IPS DF 4.7 (cell line): ENCODE measurements at regions not wholly inside any gene's neighbourhood (a gene's known extent, or its start where the extent isn't known, plus 50 kb on each side); places are given as distances from the start of the nearest gene placed in this dataset.

ENCODE experiments used
- DNase-seq: peaks from one replicate; pipeline ENCODE4 v3.0.0-alpha.2; 2013; ENCODE audit warnings: low spot score; ENCODE audit errors: extremely low read depth

GRCh38 chr5:142508591-142508990 is 177.3 kb downstream of the FGF1 start:
- DNase-seq: no peak

- no peak for DNase-seq
These were observed 178.1 kb downstream of the FGF1 start for GRCh38 chr5:142507531-142508372.

GRCh38 chr5:142506756-142507155 is 179.1 kb downstream of the FGF1 start:
- no peak for DNase-seq

GRCh38 chr5:142506046-142506445 is 179.8 kb downstream of the FGF1 start:
- DNase-seq: no peak

- no peak for DNase-seq
These were observed 177.1 kb upstream of the SPRY4 start for GRCh38 chr5:142501890-142502289.

- DNase-seq: no peak
These were observed 175.5 kb upstream of the SPRY4 start for GRCh38 chr5:142500227-142500905.

- DNase-seq: no peak
These were observed 174.9 kb upstream of the SPRY4 start for GRCh38 chr5:142499591-142500226.

- no peak for DNase-seq
These were observed 173.5 kb upstream of the SPRY4 start for GRCh38 chr5:142498298-142498697.

- no peak for DNase-seq
These were observed 170.7 kb upstream of the SPRY4 start for GRCh38 chr5:142495531-142495930.

GRCh38 chr5:142493875-142494518 is 169.2 kb upstream of the SPRY4 start:
- DNase-seq: no peak

- DNase-seq: no peak
These were observed 168.0 kb upstream of the SPRY4 start for GRCh38 chr5:142492781-142493281.

- no peak for DNase-seq
These were observed 166.9 kb upstream of the SPRY4 start for GRCh38 chr5:142491679-142492078.

- no peak for DNase-seq
These were observed 166.4 kb upstream of the SPRY4 start for GRCh38 chr5:142491270-142491669.

- no peak for DNase-seq
These were observed 161.8 kb upstream of the SPRY4 start for GRCh38 chr5:142486581-142486980.

GRCh38 chr5:142486020-142486419 is 161.2 kb upstream of the SPRY4 start:
- no peak for DNase-seq

- DNase-seq: no peak
These were observed 160.1 kb upstream of the SPRY4 start for GRCh38 chr5:142484821-142485387.

GRCh38 chr5:142482207-142482606 is 157.4 kb upstream of the SPRY4 start:
- DNase-seq: no peak

GRCh38 chr5:142481410-142481809 is 156.6 kb upstream of the SPRY4 start:
- DNase-seq: no peak

GRCh38 chr5:142479854-142480519 is 155.2 kb upstream of the SPRY4 start:
- no peak for DNase-seq

GRCh38 chr5:142479150-142479549 is 154.3 kb upstream of the SPRY4 start:
- no peak for DNase-seq

- no peak for DNase-seq
These were observed 153.3 kb upstream of the SPRY4 start for GRCh38 chr5:142478113-142478512.
